Muscle of back (tissue), 3 donors: ENCODE measurements at regions not wholly inside any gene's neighbourhood (a gene's known extent, or its start where the extent isn't known, plus 50 kb on each side); places are given as distances from the start of the nearest gene placed in this dataset.

Experiments
- DNase-seq, 3 donors: peaks; one replicate each; pipeline versions ENCODE4 v3.0.0 to v3.0.0-alpha.2; 2013

DNA sequence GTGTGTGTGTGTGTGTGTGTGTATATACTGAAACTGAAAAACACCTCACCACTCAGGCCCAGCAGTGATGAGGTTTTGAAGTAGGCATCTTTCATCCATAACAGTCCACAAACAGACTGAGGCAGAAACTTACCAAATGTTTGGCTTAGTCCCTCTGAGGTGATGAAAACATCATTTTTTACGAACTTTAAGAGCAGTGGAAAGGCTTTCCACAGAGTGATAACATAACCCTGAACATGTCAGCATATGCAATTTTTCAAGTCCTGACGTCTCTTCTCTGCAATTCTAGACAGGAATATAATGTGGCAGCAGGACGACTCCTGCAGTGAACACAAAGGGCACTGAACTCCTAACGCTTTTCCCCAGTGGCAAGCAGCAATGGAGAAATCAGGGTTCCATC is 247.0 kb upstream of the THBS1 start:
- no peak for DNase-seq

DNA sequence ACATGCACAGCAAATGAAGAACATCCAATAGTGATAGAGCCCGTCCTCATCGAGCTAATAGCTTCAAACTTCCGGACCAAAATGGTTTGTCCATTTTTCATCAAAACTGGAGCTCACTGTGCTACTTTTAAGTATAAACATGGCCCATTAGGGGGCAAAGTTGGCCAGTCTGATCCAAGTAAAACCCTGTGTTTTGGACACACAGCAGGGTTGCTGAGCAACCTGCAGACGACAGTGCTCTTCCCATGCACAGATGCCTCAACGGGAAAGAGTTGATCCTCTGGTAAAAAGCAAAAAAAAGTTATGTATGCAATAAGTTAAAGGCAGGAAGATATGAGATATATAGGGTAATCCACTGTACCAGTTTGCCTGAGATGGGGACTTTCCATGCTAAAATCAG is 244.0 kb upstream of the THBS1 start:
- no peak for DNase-seq

DNA sequence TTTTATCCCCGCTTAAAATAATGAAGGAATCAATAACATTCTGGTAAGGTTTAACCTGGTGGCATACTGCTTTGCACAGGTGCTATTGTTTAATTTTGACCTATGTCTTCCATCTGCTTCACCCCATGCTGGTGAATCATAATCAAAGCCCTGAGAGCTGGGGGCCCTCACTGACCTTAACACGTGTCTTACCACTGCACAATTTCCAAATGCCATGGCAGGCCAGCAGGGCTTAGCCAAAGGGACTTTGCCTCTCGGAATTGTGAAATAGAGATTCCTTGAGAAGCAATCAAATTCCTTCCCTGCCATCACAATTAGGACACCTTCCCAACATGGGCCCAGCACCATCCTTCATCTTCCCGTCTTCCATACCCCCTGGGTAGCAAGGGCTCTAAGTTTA is 242.6 kb upstream of the THBS1 start:
- DNase-seq: no peak

DNA sequence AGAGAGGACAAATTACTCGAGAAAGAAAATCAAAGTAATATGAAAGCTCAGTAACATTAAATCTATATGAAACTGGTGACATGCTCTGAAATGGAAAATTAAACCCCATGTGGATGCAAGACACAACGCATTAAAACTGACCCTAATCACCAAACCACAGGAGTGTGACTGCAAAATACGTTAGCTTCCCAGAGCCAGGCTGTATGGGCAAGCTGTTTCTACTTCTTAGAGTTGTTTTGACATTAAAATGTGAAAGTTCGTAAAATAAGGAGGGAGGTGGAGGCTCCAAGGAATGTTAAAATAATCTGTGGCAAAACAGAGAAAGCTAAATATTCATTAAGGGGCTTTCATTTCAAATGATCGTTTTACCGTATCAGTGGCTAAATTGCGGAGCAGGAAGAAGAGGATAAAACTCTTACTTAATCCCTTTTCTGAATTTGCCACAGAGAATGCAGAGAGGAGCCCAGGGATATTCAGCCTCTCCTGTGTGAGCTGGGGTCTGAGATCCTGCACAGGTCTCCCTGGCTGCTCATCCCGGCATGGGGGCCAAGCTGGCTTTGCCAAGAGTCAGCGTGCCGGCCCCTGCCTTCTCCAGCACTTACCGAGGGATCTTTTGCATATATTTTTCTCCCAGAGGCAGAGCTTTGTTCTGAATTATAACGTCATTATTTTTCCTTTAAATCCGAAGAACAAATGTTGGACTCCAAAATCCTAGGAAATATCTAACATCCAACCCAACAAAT is 239.8 kb upstream of the THBS1 start:
- peak in 2 of 3 donors; percentile 37 to 68 for DNase-seq

DNA sequence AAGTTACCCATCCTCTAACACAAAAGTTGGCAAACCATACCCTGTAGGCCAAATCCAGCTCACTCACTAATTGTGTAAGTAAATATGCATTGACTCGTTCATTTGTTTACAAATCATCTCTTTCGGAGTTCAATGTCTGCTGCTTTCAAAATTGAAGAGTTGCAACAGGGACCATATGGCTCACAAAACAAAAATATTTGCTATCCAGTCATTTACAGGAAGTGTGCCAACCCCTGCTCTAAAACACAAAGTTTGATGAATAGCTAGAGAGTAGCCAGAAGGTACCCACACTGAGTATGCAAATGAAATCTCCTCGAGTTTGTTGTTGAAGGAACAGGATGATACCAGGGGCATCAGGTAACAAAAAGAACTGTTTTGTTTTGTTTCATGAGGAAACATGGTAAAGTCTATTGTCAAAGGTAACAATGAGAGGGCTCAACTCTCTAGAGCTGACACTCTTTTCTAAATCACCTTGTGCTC is 236.2 kb upstream of the THBS1 start:
- DNase-seq: no peak

DNA sequence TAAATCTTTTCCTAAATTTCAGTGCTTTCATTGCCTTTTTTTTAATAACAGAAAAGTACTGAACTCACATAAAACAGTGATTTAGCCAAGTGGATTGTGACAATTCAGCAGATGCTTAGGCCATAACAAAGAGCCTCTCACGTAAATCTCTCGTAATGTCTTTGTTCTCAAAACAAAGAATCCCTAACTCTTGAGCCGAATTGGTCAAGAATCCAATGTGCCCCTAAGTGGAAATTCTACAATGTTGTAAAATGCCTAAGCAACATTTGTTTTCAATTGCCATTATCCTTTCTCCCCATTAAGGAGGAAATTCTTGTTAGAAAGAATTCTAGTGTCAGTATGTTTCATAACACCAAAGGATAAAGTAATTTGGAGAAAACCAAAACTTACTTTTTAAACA is 235.7 kb upstream of the THBS1 start:
- peak in 1 of 3 donors; percentile 52 for DNase-seq

DNA sequence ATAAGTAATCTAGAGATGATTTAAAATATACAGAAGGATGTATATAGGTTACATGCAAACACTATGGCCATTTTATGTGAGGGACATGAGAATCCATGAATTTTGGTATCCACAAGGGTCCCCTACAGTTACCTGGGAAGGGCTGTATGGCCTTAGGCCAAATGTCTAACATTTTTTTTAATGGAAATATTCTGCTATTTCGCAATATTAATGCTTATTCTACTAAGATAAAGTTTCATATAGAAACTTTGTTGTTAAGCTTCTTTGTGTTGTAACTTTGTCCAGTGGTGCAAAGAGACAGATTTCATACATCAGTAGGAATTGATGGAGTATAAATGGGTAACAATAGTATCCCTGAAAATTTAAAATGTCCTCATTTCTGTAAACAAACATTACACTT is 233.4 kb upstream of the THBS1 start:
- no peak for DNase-seq

DNA sequence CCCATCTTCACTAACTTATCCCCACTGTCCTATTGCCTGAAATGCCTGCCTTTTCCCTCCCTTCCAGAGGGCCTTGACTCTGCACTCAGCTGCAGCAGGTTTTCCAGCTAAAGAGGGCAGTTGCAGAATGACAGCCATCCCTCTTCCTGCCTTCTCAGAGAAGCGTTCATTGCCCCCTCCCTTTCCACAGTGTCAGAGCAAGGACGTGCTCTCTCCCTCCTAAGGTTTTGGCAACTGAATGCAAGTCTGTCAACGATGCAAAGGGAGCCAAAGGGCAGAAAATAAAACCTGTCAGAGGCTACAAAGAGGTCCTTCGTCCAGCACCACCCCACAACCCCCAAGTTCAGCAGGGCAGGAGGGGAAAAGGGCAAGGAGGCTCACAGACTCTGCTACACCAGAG is 230.1 kb upstream of the THBS1 start:
- DNase-seq: no peak

DNA sequence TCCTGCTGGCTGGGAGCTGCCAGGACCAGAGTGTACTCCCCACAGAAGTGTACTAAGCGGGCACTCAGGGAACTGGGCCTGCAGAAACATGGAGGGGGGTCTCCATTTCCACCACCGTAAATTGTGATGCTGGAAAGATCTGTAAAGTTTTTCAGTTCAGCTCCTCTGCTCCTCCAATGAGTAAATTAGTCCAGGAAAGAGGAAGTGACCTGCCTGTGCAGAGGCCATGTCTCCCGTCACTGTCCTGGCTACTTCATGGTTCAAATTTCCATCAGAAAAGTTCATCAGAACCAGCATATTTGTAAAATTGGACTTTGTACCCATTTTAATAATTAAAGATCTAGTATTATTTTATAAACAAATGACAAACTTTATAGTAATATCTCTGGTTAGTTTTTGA is 226.7 kb upstream of the THBS1 start:
- no peak for DNase-seq

DNA sequence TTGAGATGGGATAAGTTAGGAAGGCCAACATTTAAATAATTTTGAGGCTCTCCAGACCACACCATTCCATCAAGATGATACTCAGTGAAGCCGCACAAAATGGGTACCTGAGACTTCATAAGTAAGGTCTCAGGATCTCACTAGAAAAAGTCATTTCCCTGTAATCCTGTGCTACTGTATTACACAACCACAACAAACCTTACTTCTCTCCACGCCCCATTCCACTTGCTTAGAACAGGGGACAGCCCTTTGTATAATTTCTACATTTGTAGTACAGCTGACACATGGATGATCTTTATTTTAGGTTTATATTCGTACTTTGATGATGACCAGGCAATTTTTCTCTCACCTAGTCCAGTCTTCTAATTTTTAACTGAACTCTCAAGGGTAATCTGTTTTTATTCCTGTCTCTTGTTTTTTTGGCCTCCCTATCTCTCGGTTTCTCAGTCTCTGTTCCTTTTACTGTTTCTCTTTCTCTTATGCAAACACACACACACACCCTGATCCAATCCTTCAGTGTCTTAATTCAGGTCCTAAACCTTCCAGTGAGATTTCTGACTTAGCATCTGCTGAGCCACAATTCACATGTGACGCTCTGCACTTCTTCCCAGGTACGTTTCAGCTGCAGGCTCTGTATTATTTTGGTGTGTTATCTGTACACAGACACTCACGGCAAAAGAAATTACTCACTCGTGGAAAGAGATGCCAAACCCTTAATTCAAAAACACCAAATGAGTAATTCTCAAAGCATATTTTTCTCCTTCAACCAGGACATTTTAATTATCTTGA is 223.2 kb upstream of the THBS1 start:
- DNase-seq: no peak

DNA sequence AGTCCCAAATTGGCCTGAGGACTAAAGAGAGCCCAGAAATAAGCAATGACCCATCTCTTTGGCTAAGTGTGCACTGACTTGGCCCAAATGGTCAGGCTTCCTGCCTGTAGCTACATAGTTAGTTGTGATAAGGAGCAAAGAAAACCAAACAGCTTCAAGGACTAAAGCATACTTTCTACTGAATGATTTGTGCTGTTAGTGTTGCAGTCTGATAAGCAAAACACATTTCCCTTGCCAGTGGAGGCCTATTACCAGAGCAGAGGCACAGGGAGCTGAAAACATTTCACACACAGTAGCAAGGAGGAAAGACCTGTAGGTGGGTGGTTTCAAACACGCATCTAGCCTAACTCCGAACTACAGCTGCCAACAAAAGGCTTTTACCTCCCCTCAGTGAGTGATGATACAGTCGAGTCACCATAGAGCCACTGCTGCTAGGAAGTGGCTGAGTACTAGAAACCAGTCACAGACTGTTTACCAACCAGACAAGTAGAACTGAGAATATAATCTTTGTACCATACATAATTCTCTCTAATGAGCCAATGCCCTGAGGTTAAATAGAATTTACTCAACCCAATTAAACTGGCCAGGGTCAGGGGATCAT is 222.3 kb upstream of the THBS1 start:
- DNase-seq: no peak

DNA sequence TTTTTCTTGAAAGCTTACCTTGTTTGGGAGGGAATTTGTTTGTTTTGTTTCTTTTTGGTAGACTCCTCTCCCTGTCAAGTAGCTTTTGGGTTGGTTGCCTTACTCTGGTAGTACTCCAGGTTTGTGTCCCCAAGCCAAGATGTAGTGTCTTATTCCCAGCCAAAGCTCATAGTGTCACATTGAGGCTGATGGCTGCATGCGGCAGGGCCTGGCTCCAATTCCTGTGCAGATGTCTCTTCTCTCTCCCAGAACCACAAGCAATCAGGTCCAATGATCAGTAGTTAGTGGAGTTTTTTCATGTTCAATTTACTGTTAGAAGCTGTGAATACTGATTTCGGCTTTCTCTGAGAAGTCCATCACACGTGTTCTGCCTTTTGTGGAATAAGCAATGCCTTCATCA is 221.1 kb upstream of the THBS1 start:
- DNase-seq: no peak

DNA sequence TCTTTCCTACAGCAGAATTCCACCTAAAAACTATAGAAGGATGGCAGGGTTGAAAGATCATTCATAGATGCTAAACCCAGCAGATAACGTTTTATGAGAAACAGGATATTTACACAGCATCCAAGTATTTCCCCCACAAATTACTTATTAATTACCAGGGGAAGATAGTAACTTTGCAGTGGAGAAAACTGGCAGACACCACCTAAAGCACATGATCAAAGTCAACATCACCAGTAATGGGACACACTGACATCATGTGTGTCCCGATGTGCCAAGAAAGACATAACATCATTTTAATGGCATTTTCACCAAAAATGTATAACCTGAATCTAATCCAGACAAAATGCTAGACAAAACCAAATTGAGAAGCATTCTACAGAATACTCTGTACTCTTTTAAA is 220.4 kb upstream of the THBS1 start:
- DNase-seq: peak in 2 of 3 donors; percentile 41 to 42

DNA sequence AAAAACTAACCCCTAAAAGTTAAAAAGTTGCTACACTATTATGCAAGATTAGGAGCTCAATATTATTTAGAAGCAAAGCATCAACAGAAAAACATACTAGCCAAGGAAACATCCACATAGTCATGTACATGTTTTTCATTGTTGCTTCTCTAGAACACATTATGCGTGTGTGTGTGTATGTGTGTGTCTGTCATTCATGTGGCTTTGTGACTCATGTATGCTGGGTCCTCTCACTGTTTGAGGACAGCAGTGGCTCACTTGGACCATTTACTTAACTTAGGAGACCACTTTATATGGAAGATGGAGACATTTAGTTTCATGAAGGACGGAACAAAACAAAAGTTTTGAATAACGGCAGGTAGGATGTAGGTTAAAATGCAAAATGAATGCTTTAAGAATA is 219.4 kb upstream of the THBS1 start:
- no peak for DNase-seq

DNA sequence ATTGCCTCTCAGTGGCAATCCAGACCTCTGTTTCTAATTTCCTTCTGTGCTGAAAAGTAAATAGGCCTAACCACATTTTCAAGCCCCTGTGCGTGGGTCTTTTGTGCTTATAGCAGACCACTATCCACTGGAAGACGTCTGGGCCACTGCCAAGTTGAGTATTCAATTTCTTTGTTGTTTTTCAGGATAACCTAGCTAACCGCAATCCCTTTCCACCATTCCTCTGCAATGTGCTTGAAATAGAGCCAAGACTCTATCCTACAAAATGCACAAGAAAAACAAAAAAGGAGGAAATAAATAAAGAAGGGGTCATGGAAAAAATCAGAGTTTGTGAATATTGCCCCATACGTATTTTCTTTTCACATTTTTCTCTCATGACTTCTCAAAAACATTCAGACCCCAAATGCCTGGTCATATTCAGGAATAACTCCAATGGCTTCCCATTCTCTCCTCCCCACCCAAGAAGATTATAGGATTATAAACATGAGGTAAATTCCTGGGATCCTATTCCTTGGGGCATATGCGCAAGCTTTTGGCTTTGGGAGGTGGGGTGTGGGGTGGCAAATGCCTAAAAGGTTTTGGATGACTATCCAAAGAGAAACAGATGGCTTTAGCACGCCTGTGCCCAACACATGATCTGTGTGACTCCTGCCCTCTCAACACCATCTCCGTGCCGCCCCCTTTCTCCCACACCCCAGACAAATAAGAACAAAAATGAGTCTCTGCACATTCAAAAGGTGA is 217.9 kb upstream of the THBS1 start:
- peak in 2 of 3 donors; percentile 40 to 98 for DNase-seq

DNA sequence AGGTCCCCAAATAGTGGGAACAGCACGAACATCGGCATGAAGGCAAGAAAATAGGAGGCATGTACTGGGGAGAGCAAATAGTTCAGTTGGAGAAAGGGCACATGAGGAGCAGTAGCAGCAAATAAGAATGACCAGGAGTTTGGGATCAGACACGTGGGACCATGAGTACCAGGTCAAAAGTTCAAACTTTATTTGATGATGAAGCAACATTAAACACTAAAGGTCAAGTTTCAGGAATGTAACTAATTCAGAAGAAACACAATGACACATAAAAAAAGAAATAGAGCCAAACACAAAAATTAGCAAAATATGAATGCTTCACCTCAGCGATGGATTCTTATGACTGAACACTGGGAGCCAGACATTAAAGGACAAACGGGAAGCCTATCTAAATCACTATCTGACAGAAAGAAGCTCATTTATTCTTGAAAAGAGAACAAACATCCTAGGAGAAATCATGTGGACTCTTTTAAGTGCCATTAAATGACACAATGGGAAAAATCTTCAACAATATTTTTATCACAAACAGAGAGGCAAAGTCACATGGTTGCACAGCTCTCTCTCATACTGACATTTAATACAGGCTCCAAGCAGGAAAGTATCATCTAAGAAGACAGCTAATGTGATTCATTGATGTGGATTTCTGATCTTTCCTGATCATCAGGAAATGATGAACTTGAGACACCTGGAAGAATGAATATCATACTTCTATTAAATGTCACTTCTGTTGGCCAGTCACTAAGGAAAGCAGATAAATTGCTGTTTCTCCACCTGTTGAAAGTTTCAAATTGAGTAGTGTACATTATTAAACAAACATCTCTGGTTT is 216.9 kb upstream of the THBS1 start:
- DNase-seq: peak in 1 of 3 donors; percentile 36

DNA sequence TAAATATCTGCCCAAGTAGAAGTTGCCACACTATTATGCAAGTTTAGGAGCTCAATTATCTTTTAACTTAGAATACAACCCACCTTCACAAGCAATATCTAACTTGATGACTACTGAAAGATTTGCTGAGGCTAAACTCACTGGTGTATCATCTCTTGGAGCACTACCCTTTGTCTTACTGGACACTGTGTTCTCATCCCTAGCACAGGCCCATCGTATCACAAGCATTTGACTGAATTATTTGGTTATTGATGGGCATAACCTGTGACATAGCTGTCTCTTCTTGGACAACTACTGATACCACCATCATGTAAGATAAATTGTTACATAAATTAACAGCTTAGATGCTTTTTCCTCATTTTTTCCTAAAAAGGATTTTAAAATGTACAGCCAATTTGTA is 216.2 kb upstream of the THBS1 start:
- DNase-seq: no peak

DNA sequence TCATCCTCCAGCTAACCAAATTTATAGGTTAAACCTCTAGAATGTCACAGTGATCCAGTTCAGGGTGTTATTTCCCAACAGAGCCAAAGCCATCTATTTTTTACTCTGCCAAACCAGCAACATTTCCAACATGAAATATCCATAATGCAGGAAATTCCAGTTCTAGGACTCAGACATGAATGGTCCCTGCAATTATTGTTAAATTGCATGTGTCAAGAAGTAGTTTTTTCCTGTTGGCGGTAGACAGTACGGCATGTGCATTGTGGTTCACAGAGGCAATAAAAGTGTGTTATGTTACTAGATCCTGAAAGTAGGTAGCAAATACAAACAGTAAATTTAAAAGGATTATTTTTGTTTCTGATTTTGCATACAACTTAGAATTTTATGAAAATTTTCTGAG is 215.7 kb upstream of the THBS1 start:
- peak in 1 of 3 donors; percentile 56 for DNase-seq

DNA sequence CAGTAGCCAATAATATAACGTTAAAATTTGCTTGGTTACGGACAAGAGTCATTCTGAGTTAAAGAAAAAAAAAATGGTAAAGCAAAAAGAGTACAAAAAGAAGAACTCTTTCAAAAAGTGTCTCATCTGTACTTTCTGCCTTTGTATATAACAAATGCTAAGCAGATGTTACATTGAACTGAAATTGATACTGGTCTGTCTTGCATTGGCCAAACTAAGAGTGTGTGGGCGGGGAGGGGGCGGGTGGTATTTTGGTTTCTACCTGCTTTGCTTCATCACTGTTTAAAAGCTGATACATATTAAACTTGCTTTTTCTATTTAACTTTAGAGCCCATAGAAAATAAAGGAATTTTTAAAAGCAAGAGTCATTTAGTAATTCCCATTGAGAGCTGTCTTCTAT is 215.0 kb upstream of the THBS1 start:
- DNase-seq: peak in 1 of 3 donors; percentile 35

DNA sequence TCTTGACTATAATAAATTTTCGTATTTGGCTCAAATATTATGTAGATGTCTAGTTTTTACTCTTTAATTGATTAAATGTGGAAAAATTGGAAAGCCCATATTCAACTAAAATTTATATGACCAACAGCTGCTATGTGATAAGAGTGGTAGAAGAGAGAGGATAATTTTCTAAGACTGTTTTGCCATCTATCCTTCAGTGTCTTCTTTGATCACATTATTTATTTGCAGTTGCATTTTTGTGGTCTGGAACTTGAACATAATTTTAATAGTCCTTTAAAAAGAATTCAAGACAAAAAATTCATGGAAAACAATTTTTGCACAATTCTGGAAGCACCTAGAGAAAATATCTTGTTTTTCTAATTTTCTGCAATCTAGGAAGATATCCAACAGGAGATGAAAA is 213.3 kb upstream of the THBS1 start:
- no peak for DNase-seq

DNA sequence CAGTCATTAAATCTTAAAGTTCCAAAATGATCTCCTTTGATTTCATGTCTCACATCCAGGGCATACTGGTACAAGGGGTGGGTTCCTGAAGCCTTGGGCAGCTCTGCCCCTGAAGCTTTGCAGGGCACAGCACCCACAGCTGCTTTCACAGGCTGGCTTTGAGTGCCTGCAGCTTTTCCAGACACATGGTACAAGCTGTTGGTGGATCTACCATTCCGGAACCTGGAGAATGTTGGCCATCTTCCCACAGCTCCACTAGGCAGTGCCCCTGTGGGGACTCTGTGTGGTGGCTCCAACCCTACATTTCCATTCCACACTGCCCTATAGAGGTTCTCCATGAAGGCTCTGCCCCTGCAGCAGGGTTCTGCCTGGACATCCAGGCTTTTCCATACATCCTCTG is 211.1 kb upstream of the THBS1 start:
- DNase-seq: no peak
